ENCODE measurements at regions not wholly inside any gene's neighbourhood (a gene's known extent, or its start where the extent isn't known, plus 50 kb on each side); places are given as distances from the start of the nearest gene placed in this dataset.

- TF ChIP-seq CTCF (conservative IDR thresholded peaks at IDR 0.05; ENCODE audit: low read depth in 2 of 2) (no peak), ZNF114 (CRISPR knock-in tag; IDR thresholded peaks at IDR 0.05) (no peak), POLR2AphosphoS5 (IDR thresholded peaks at IDR 0.05; ENCODE audit: low read depth) (no peak), REST (IDR thresholded peaks at IDR 0.05; ENCODE audit: unreplicated experiment) (no peak), EZH2phosphoT487 (IDR thresholded peaks at IDR 0.05; ENCODE audit: unreplicated experiment) (no peak), ETS1 (IDR thresholded peaks at IDR 0.05) (no peak), EZH2 (IDR thresholded peaks at IDR 0.05; ENCODE audit: low read depth, unreplicated experiment) (no peak), JUNB (IDR thresholded peaks at IDR 0.05; ENCODE audit: unreplicated experiment) (no peak), CREB1 (CRISPR knock-in tag; IDR thresholded peaks at IDR 0.05; ENCODE audit: low read depth) (no peak)
These were observed 924.4 kb downstream of the IGSF11 start for GRCh38 chr3:118110211-118110610.

All from GM23338 (cell line).